DMS114 treated with DMSO at 0.1 percent for 48 hours (cell line): ENCODE measurements at regions not wholly inside any gene's neighbourhood (a gene's known extent, or its start where the extent isn't known, plus 50 kb on each side); places are given as distances from the start of the nearest gene placed in this dataset.
"Not testable (repeated sequence)": the region's sequence is repeated elsewhere in the genome, so short reads cannot be mapped to it uniquely, and the experiment has no call there.

ENCODE experiments used
- DNase-seq: peaks from one replicate; lab custom pipeline; 2025; ENCODE audit not compliant: unreplicated experiment; lab: John Stamatoyannopoulos, UW

DNA sequence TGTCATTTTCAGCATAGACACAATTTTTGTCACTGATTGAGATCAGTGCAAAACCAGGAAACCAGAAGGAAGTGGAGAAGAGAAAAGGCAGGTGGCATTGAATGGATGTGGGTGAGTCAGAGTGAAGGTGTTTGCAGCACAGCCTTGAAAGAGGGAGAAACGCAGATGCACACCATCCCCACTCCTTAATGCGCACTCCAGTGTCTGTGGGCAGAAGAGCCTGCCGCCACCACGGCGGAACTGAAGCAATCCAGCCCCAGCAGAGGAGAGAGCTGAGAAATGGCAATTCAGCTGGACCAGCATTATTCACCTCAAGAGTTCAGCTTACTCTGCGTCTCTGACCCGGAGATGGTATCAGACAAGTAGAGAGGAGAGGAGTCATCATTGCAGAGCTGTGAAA is 393.1 kb upstream of the FRG1 start:
- no peak for DNase-seq

- DNase-seq, result no peak
Observed at GRCh38 chr4:189548484-189549125, 392.1 kb upstream of the FRG1 start.

- not testable (repeated sequence) for DNase-seq
Observed at GRCh38 chr4:189551931-189552670, 388.6 kb upstream of the FRG1 start.

GRCh38 chr4:189560605-189561004 is 380.1 kb upstream of the FRG1 start:
- not testable (repeated sequence) for DNase-seq

DNA sequence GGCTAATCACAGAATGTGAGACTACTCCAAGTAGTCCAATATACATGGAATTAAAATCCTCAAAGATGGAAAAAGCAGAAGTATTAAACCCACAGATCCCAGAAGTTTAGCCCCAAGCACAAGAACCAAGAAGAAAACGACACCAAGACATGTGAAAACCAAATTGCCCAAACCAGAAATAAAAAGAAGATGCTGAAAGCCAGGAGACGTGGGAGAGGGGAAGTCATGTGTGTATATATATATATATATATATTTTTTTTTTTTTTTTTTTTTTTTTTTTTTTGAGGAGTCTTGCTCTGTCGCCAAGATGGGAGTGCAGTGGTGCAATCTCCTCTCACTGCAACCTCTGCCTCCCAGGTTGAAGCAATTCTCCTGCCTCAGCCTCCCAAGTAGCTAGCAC is 376.9 kb upstream of the FRG1 start:
- not testable (repeated sequence) for DNase-seq

- not testable (repeated sequence) for DNase-seq
Observed at GRCh38 chr4:189566271-189566670, 374.4 kb upstream of the FRG1 start.

DNA sequence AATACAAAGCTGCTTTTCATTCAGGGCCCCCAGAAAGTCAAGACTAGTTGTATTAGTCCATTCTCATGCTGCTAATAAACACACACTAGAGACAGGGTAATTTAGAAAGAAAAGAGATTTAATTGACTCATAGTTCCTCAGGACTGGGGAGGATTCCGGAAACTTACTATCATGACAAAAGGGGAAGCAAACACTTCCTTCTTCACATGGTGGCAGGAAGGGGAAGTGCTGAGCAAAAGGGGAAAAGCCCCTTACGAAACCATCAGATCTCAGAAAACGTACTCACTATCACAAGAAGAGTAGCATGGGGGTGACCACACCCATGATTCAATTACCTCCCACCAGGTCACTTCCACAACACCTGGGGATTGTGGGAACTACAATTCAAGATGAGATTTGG is 373.8 kb upstream of the FRG1 start:
- not testable (repeated sequence) for DNase-seq

GRCh38 chr4:189579645-189580044 is 361.0 kb upstream of the FRG1 start:
- not testable (repeated sequence) for DNase-seq

- not testable (repeated sequence) for DNase-seq
Observed at GRCh38 chr4:189586908-189587632, 353.6 kb upstream of the FRG1 start.

GRCh38 chr4:189589201-189589600 is 351.5 kb upstream of the FRG1 start:
- not testable (repeated sequence) for DNase-seq

- no peak for DNase-seq
Observed at GRCh38 chr4:189592890-189593289, 347.8 kb upstream of the FRG1 start.

DNA sequence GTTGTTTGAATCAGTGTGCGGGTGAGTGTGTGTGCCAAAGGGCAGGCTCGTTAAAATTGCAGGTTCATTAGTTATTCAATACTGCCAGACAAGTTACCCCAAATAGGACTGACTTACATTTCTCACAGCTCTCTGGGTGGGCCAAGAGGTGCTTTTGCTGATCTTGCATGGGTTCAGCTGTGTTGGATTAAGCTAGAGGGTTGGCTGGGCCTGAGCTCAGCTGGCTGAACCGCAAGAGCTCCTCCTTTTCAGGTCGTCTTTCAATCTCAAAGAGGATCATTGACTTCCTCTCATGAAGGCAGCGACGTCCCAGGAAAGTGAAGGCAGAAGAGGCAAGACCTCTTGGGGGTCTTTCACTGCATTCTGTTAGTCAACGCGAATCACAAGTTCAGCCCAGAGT is 343.3 kb upstream of the FRG1 start:
- no peak for DNase-seq

GRCh38 chr4:189600264-189600663 is 340.4 kb upstream of the FRG1 start:
- DNase-seq, result no peak

DNA sequence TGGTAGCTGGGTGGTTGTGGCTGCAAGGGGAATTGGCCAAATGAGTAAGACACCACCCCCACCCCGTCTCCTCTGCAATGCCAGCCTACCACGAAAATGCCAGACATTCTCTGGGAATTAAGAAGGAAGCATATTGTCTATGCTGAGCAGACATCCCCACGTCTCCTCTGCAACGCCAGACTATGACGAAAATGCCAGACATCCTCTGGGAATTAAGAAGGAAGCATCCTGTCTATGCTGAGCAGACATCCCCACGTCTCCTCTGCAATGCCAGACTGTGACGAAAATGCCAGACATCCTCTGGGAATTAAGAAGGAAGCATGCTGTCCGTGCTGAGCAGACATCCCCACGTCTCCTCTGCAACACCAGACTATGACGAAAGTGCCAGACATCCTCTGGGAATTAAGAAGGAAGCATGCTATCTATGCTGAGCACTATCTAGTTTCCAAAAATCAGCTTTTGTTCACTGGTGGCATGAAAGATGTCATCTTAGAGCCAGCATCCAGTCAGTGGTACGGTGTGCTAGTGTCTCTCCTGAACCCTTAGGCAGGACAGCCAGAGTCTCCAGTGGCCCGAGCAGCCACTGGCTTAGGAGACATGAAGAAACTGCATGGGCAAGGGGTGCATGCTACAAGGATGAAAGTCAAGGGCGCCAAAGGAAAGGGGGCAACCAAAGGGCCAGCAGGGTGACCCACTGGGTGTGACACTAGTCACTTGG is 339.8 kb upstream of the FRG1 start:
- DNase-seq, result no peak

DNA sequence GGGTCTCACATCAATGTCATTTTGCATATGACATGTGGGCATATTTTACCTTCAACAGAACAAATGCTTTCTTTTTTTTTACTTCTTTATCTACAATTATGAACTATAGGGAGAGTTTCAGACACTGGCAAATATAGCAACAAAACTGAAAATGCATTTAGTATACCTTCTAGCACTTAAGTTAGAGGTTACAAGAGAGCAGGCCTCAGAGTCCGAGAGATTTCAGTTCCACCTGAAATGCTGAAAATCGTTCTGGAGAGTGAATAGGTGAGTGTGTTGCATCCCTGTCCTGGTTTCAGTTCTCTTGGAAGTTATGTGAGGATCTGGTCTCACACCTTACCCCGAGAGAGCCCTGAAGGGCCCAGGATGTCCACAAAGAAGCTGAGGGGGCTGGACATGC is 337.8 kb upstream of the FRG1 start:
- not testable (repeated sequence) for DNase-seq

DNA sequence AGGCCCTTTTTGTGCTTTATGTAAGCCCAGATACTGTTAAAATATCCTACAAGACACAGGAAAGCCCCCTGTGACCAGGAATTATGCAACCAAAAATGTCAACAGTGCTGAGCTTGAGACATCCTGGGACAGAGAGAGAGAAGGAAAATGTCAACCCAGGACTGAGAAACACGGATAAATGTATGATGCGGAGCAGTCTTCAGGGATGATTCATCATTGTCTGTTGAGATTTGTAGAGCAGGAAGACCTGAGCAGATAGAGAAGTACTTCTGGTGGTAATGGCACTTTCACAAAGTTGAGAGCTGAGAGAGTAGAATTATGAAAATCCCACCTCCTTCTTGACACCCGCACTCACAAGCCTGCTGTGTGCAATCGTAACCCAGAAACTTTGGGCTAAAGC is 330.1 kb upstream of the FRG1 start:
- not testable (repeated sequence) for DNase-seq

- no peak for DNase-seq
Observed at GRCh38 chr4:189613207-189613606, 327.5 kb upstream of the FRG1 start.

DNA sequence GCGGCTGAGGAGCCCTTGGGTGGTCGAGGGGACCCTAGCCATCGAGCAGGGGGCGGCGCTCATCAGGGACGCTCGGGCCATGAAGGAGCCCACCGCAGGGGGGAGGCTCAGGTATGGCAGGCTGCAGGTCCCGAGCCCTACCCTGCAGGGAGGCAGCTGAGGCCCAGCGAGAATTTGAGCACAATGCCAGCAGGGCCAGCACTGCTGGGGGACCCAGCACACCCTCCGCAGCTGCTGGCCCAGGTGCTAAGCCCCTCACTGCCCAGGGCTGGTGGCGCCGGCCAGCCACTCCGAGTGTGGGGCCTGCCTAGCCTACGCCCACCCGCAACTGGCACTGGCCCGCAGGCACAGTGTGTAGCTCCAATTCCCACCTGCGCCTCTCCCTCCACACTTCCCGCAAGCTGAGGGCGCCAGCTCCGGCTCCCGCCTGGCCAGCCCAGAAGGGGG is 325.4 kb upstream of the FRG1 start:
- no peak for DNase-seq

DNA sequence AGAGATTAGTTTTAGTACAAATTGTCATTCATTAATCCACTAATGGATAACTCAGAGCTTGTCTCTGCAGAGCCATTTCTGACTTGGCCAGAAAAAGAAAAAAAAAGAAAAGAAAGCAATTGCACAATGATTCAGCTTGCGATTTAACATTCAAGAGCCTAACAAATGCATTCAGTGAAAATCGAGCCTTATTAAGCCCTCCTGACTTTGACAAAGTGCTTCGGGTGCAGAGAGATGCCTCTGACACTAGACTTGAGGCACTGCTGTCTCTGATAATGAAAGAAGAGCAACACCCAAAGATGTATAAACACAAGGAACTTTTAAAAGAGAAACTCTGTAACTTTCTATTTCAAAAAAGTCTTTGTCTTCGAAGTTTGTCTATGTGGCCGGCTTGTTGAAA is 322.9 kb upstream of the FRG1 start:
- not testable (repeated sequence) for DNase-seq

DNA sequence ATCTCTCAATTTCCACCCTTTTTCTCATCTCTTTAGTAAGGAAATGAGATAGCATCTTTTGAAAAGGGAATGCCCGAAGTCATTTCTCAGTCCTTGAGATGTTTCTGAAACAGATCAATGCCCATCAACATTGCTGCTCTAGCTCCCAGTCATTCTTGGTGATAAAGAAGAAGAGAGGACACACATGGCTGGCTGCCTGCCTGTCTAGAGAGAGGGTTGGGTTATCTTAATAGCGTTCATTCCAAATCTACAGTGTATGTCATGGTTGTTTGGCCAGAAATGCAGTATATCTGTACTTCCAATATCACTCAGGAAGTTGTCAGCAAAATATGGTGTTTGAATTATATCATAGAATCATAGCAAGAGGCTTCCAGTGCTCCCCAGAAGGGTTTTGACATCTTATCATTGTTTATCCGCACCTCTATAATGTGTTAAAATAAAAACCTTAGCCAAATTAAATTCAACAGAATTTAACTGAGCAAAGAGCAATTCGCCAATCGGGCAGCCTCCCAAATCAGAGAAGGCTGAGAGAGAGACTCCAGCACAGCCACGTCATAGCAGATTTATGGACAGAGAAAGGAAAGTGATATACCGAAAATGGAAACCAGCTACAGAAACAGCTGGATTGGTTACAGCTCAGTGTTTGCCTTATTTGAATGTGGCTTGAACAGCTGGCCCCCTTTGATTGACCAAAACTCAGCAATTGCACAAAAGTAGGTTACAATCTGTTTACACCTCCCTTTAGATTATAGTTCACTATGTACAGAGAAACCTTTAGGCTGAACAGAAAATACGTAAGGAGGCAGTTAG is 321.0 kb upstream of the FRG1 start:
- DNase-seq, result not testable (repeated sequence)
